SU-DHL-6 (cell line): ENCODE measurements at regions not wholly inside any gene's neighbourhood (a gene's known extent, or its start where the extent isn't known, plus 50 kb on each side); places are given as distances from the start of the nearest gene placed in this dataset.

ENCODE experiments used
- CTCF ChIP-seq: fragments of 200-600 bp; sonication (generic); IDR thresholded peaks from one replicate; pipeline ENCODE4 v1.5.1; 2017; ENCODE audit warnings: antibody characterized with exemption, mild to moderate bottlenecking, low read length, moderate library complexity; ENCODE audit not compliant: insufficient read depth, poor library complexity, severe bottlenecking
- EZH2phosphoT487 ChIP-seq: fragments of 200-600 bp; sonication (generic), shearing (Covaris generic); conservative IDR thresholded peaks from 2 replicates; pipeline ENCODE4 v1.6.1; 2018; ENCODE audit warnings: mild to moderate bottlenecking, antibody characterized with exemption, low read length, moderate library complexity, mixed read lengths

DNA sequence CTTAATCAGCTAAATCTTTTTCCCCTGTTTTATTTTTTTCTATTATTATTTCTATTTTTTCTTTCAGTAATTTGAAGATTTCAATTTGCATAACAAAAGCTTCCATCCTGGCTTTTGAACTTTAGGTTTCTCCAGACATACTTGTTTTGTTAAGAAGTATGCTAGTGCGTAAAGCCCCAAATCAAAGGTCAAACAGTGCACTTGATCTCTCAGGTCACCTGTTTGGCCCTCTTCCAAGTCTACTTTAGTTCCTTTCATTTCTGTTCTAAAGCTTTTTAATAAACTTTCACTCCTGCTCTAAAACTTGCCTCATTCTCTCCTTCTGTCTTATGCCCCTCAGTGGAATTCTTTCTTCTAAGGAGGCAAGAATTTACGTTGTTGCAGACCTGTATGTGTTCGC, 54.6 kb upstream of the ATXN7L3B start:
- TF ChIP-seq CTCF (no peak), EZH2phosphoT487 (no peak)
